ENCODE measurements at regions not wholly inside any gene's neighbourhood (a gene's known extent, or its start where the extent isn't known, plus 50 kb on each side); places are given as distances from the start of the nearest gene placed in this dataset.

GRCh38 chr4:33914386-33914785, 2329.9 kb downstream of the ARAP2 start:
- DNase-seq (ENCODE audit: extremely low read depth, low read depth), result no peak
- TF ChIP-seq CTCF (IDR thresholded peaks at IDR 0.05; ENCODE audit: low read depth, low read length), result no peak

GRCh38 chr4:33923469-33923868, 2320.8 kb downstream of the ARAP2 start:
- no peak for DNase-seq (ENCODE audit: extremely low read depth, low read depth)
- no peak for TF ChIP-seq CTCF (IDR thresholded peaks at IDR 0.05; ENCODE audit: low read depth, low read length)

GRCh38 chr4:33924239-33924638, 2320.1 kb downstream of the ARAP2 start:
- DNase-seq (ENCODE audit: extremely low read depth, low read depth), result peak; percentile 2
- TF ChIP-seq CTCF (IDR thresholded peaks at IDR 0.05; ENCODE audit: low read depth, low read length), result no peak

- DNase-seq (ENCODE audit: extremely low read depth, low read depth), result no peak
Measured at GRCh38 chr4:33924811-33925210, 2319.5 kb downstream of the ARAP2 start.

GRCh38 chr4:33930497-33930896, 2313.8 kb downstream of the ARAP2 start:
- TF ChIP-seq CTCF (IDR thresholded peaks at IDR 0.05; ENCODE audit: low read depth, low read length), result no peak
- no peak for DNase-seq (ENCODE audit: extremely low read depth, low read depth)

More at GRCh38 chr4:33924811-33925210, 2319.5 kb downstream of the ARAP2 start:
- TF ChIP-seq CTCF (IDR thresholded peaks at IDR 0.05; ENCODE audit: low read depth, low read length), result no peak

GRCh38 chr4:33931026-33931425, 2313.3 kb downstream of the ARAP2 start:
- no peak for TF ChIP-seq CTCF (IDR thresholded peaks at IDR 0.05; ENCODE audit: low read depth, low read length)
- no peak for DNase-seq (ENCODE audit: extremely low read depth, low read depth)

- no peak for DNase-seq (ENCODE audit: extremely low read depth, low read depth)
- no peak for TF ChIP-seq CTCF (IDR thresholded peaks at IDR 0.05; ENCODE audit: low read depth, low read length)
Measured at GRCh38 chr4:33940281-33940680, 2304.0 kb downstream of the ARAP2 start.
